HepG2 (cell line): ENCODE measurements at regions not wholly inside any gene's neighbourhood (a gene's known extent, or its start where the extent isn't known, plus 50 kb on each side); places are given as distances from the start of the nearest gene placed in this dataset.

ENCODE experiments used
- AFF4 ChIP-seq: sonication (generic); formaldehyde crosslinking; IDR thresholded peaks from 2 replicates; pipeline ENCODE4 v1.4.0; 2020; ENCODE audit warnings: missing genetic modification reagents
- LBX2 ChIP-seq: sonication (generic); formaldehyde crosslinking; IDR thresholded peaks from 2 replicates; pipeline ENCODE4 v1.5.0; 2020; ENCODE audit warnings: missing genetic modification reagents, mild to moderate bottlenecking, borderline replicate concordance
- SMC3 ChIP-seq: IDR thresholded peaks from 2 replicates; pipeline ENCODE4 v1.6.1; 2011; ENCODE audit warnings: low read length, improper control_type of control experiment

- TF ChIP-seq AFF4 (no peak), SMC3 (no peak), LBX2 (no peak)
These were observed 438.9 kb upstream of the SEL1L start for GRCh38 chr14:81972601-81973000.
